D341Med (cell line): ENCODE measurements at regions not wholly inside any gene's neighbourhood (a gene's known extent, or its start where the extent isn't known, plus 50 kb on each side); places are given as distances from the start of the nearest gene placed in this dataset.

ENCODE experiments used
- DNase-seq: peaks from one replicate; pipeline ENCODE4 v3.0.0; 2012; ENCODE audit warnings: low spot score

GRCh38 chr1:5522531-5523145, 469.6 kb downstream of the NPHP4 start:
- DNase-seq, result peak; percentile 20

GRCh38 chr1:5519366-5520135, 472.7 kb downstream of the NPHP4 start:
- DNase-seq, result no peak

- DNase-seq, result no peak
These were observed 475.5 kb downstream of the NPHP4 start for GRCh38 chr1:5516756-5517155.

- no peak for DNase-seq
These were observed 476.7 kb downstream of the NPHP4 start for GRCh38 chr1:5515501-5515900.

- DNase-seq, result peak; percentile 89
These were observed 477.6 kb downstream of the NPHP4 start for GRCh38 chr1:5514527-5515183.

- DNase-seq, result no peak
These were observed 478.2 kb downstream of the NPHP4 start for GRCh38 chr1:5513846-5514526.

GRCh38 chr1:5513179-5513578, 479.0 kb downstream of the NPHP4 start:
- no peak for DNase-seq

- DNase-seq, result no peak
These were observed 480.7 kb downstream of the NPHP4 start for GRCh38 chr1:5511381-5512097.

GRCh38 chr1:5509664-5510452, 482.4 kb downstream of the NPHP4 start:
- DNase-seq, result peak; percentile 79

- no peak for DNase-seq
These were observed 483.4 kb downstream of the NPHP4 start for GRCh38 chr1:5508669-5509330.

- DNase-seq, result no peak
These were observed 484.9 kb downstream of the NPHP4 start for GRCh38 chr1:5507340-5507739.

- no peak for DNase-seq
These were observed 485.6 kb downstream of the NPHP4 start for GRCh38 chr1:5506634-5507033.

- DNase-seq, result no peak
These were observed 486.3 kb downstream of the NPHP4 start for GRCh38 chr1:5505944-5506343.

- DNase-seq, result no peak
These were observed 487.9 kb downstream of the NPHP4 start for GRCh38 chr1:5504364-5504740.

- DNase-seq, result no peak
These were observed 488.5 kb downstream of the NPHP4 start for GRCh38 chr1:5503556-5504363.

GRCh38 chr1:5502311-5503194, 489.7 kb downstream of the NPHP4 start:
- no peak for DNase-seq

GRCh38 chr1:5501206-5501930, 490.9 kb downstream of the NPHP4 start:
- DNase-seq, result no peak

GRCh38 chr1:5500541-5500940, 491.7 kb downstream of the NPHP4 start:
- no peak for DNase-seq
